K562 (cell line): ENCODE measurements at regions not wholly inside any gene's neighbourhood (a gene's known extent, or its start where the extent isn't known, plus 50 kb on each side); places are given as distances from the start of the nearest gene placed in this dataset.
A peak's percentile ranks its signal among the peaks of the same experiment; 100 is the strongest.

Source experiments
- BACH1 ChIP-seq: fragments of 200-800 bp; sonication (Bioruptor generic); IDR thresholded peaks from 2 replicates; pipeline ENCODE4 v1.6.1; 2016; ENCODE audit warnings: missing genetic modification characterization, missing compliant biosample characterization
- BCL6 ChIP-seq: fragments of 250-450 bp; sonication (Bioruptor Pico); IDR thresholded peaks from 2 replicates; pipeline ENCODE4 v1.4.0; 2020
- DACH1 ChIP-seq: fragments of 450-650 bp; IDR thresholded peaks from 2 replicates; pipeline ENCODE4 v1.6.1; 2018; ENCODE audit not compliant: partially characterized antibody
- EHMT2 ChIP-seq: fragments of 450-650 bp; IDR thresholded peaks from 2 replicates; pipeline ENCODE4 v1.6.1; 2018; ENCODE audit warnings: antibody characterized with exemption
- HDAC8 ChIP-seq: fragments of 450-650 bp; IDR thresholded peaks from 2 replicates; pipeline ENCODE4 v1.6.1; 2016; ENCODE audit warnings: mild to moderate bottlenecking, missing genetic modification characterization, moderate library complexity, missing compliant biosample characterization
- HIVEP1 ChIP-seq: fragments of 250-450 bp; sonication (Bioruptor Pico); IDR thresholded peaks from 2 replicates; pipeline ENCODE4 v1.4.0; 2020; ENCODE audit warnings: mild to moderate bottlenecking
- HOXB6 ChIP-seq: fragments of 250-450 bp; sonication (Bioruptor Pico); IDR thresholded peaks from 2 replicates; pipeline ENCODE4 v1.5.1; 2022; ENCODE audit warnings: mild to moderate bottlenecking, borderline replicate concordance
- MECOM ChIP-seq: fragments of 250-450 bp; sonication (Bioruptor Pico); IDR thresholded peaks from 2 replicates; pipeline ENCODE4 v1.8.0; 2022; ENCODE audit warnings: inconsistent platforms
- POLR2AphosphoS5 ChIP-seq: IDR thresholded peaks from 2 replicates; pipeline ENCODE4 v1.6.1; 2011; ENCODE audit warnings: mild to moderate bottlenecking, low read depth, low read length, moderate library complexity; ENCODE audit not compliant: control insufficient read depth, insufficient read depth
- PPARD ChIP-seq: fragments of 250-450 bp; sonication (Bioruptor Pico); IDR thresholded peaks from 2 replicates; pipeline ENCODE4 v1.8.0; 2022; ENCODE audit warnings: inconsistent platforms, mild to moderate bottlenecking, moderate library complexity
- RAD51 ChIP-seq: fragments of 450-650 bp; IDR thresholded peaks from 2 replicates; pipeline ENCODE4 v1.7.1; 2016; ENCODE audit warnings: low read depth, mild to moderate bottlenecking, borderline replicate concordance
- SRF ChIP-seq, 2 experiments: fragments of 250-450, 450-650 bp in 1 of 2; sonication (Bioruptor Pico) in 1 of 2; sonication (generic) in 1 of 2; formaldehyde crosslinking; IDR thresholded peaks; 2 replicates each; pipeline versions ENCODE4 v1.5.0 to v1.5.1; 2020 to 2022; ENCODE audit warnings: mild to moderate bottlenecking in 1 of 2, missing genetic modification reagents in 1 of 2
- SRSF9 ChIP-seq: fragments of 200-400 bp; formaldehyde crosslinking; IDR thresholded peaks from 2 replicates; pipeline ENCODE4 v1.6.1; 2017; ENCODE audit warnings: low read depth, low read length, borderline replicate concordance
- TAF7 ChIP-seq: fragments of 450-650 bp; IDR thresholded peaks from 2 replicates; pipeline ENCODE4 v1.6.1; 2016; ENCODE audit warnings: missing genetic modification characterization, missing compliant biosample characterization
- ZBED1 ChIP-seq: IDR thresholded peaks from 2 replicates; pipeline ENCODE4 v1.6.1; 2014
- ZNF140 ChIP-seq: fragments of 250-450 bp; sonication (Bioruptor Pico); IDR thresholded peaks from 2 replicates; pipeline ENCODE4 v1.8.0; 2021; ENCODE audit warnings: moderate library complexity, mild to moderate bottlenecking, inconsistent platforms
- ZNF354B ChIP-seq: fragments of 250-450 bp; sonication (Bioruptor Pico); IDR thresholded peaks from 2 replicates; pipeline ENCODE4 v1.4.0; 2020
- ZNF444 ChIP-seq: fragments of 250-450 bp; sonication (Bioruptor Pico); IDR thresholded peaks from 2 replicates; pipeline ENCODE4 v1.4.0; 2020; ENCODE audit warnings: mild to moderate bottlenecking, moderate library complexity
- ZNF717 ChIP-seq: fragments of 250-450 bp; sonication (Bioruptor Pico); IDR thresholded peaks from 2 replicates; pipeline ENCODE4 v1.5.0; 2021
- TF ChIP-seq, protein P1 (sequence below), 2 experiments: IDR thresholded peaks in 1 of 2; conservative IDR thresholded peaks in 1 of 2; 2 replicates each; pipeline ENCODE4 v1.6.1; 2016; ENCODE audit warnings: low read depth in 2 of 2, mild to moderate bottlenecking in 1 of 2, missing compliant biosample characterization in 1 of 2, missing genetic modification characterization in 1 of 2, moderate library complexity in 1 of 2
- TF ChIP-seq, protein P2 (sequence below), 2 experiments: fragments of 150-350 bp in 1 of 2; IDR thresholded peaks; 2 replicates each; pipeline ENCODE4 v1.6.1; 2012 to 2016; ENCODE audit warnings: low read depth in 2 of 2, low read length in 2 of 2, mild to moderate bottlenecking in 1 of 2, moderate library complexity in 1 of 2

DNA sequence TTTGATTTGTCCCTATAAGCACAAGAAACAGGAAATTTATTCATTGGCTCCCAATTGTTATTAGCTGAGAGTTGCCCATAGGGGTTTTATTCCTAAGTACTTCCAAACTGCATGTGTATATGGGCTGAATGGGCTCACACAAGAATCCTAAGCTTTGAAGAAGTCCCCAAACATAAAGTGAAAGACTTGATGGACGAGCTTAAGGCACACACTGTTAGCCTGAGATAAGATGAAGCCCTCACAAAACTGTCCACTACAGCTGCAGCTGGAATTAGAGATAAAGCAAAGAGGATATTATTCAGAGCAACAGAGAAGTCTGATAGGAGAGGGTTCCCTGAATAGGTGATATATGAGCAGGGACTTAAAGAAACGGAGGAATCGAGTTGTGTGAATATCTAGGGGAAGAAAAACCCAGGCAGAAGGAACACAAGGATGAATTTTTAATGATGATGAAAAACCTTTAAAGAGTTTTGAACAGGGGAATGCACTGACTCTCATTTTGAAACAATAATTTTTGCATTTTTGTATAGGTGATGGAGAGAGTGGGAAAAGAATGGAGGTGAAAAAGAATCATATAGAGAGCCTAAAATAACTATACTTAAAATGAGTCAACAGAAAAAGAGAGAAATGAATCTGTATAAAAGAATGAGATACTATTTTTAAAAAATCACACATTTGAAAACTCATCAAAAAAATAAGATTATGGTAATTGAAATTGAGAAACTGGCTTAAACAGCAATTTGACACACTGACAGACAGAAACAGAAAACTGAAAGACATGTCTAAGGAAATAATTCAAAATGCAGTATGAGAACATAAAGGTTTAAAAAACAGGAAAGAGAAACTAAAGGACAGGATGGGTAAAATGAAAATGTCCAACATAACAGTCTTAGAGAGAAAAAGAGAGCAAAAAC is 133.6 kb upstream of the POGK start (continued):
- TF ChIP-seq, protein P1, sequence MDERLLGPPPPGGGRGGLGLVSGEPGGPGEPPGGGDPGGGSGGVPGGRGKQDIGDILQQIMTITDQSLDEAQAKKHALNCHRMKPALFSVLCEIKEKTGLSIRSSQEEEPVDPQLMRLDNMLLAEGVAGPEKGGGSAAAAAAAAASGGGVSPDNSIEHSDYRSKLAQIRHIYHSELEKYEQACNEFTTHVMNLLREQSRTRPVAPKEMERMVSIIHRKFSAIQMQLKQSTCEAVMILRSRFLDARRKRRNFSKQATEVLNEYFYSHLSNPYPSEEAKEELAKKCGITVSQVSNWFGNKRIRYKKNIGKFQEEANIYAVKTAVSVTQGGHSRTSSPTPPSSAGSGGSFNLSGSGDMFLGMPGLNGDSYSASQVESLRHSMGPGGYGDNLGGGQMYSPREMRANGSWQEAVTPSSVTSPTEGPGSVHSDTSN (CRISPR knock-in tag; IDR thresholded peaks at IDR 0.05; ENCODE audit: low read depth): no peak
- TF ChIP-seq, protein P1 (tag; conservative IDR thresholded peaks at IDR 0.05; ENCODE audit: low read depth): peak; percentile 100
- TF ChIP-seq ZNF717 (no peak), PPARD (no peak), ZNF140 (CRISPR knock-in tag) (no peak), BCL6 (CRISPR knock-in tag) (no peak), EHMT2 (peak; percentile 85), DACH1 (peak; percentile 96), TAF7 (tag) (no peak), ZNF354B (CRISPR knock-in tag) (no peak), MECOM (CRISPR knock-in tag) (peak; percentile 93), ZNF444 (CRISPR knock-in tag) (0 out of 2 replicates have a peak, but pooled peaks have one; percentile 27), POLR2AphosphoS5 (peak; percentile 100), HIVEP1 (CRISPR knock-in tag) (no peak), HOXB6 (no peak), BACH1 (tag) (peak; percentile 76; the same call in 1 of the 2 replicates), SRF (CRISPR knock-in tag; IDR thresholded peaks at IDR 0.05) (no peak), SRSF9 (no peak), ZBED1 (peak; percentile 92; the same call in 1 of the 2 replicates), RAD51 (no peak; the same call in 1 of the 2 replicates), HDAC8 (tag) (no peak)
- TF ChIP-seq, protein P2, sequence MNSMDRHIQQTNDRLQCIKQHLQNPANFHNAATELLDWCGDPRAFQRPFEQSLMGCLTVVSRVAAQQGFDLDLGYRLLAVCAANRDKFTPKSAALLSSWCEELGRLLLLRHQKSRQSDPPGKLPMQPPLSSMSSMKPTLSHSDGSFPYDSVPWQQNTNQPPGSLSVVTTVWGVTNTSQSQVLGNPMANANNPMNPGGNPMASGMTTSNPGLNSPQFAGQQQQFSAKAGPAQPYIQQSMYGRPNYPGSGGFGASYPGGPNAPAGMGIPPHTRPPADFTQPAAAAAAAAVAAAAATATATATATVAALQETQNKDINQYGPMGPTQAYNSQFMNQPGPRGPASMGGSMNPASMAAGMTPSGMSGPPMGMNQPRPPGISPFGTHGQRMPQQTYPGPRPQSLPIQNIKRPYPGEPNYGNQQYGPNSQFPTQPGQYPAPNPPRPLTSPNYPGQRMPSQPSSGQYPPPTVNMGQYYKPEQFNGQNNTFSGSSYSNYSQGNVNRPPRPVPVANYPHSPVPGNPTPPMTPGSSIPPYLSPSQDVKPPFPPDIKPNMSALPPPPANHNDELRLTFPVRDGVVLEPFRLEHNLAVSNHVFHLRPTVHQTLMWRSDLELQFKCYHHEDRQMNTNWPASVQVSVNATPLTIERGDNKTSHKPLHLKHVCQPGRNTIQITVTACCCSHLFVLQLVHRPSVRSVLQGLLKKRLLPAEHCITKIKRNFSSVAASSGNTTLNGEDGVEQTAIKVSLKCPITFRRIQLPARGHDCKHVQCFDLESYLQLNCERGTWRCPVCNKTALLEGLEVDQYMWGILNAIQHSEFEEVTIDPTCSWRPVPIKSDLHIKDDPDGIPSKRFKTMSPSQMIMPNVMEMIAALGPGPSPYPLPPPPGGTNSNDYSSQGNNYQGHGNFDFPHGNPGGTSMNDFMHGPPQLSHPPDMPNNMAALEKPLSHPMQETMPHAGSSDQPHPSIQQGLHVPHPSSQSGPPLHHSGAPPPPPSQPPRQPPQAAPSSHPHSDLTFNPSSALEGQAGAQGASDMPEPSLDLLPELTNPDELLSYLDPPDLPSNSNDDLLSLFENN (IDR thresholded peaks at IDR 0.05; ENCODE audit: low read depth in 2 of 2, low read length in 2 of 2): peak in 1 of 2 experiments; percentile 99; a peak in 2 of 4 replicates
